Kidney (tissue), 13 donors: ENCODE measurements at regions not wholly inside any gene's neighbourhood (a gene's known extent, or its start where the extent isn't known, plus 50 kb on each side); places are given as distances from the start of the nearest gene placed in this dataset.
"Not testable (repeated sequence)": the region's sequence is repeated elsewhere in the genome, so short reads cannot be mapped to it uniquely, and the experiment has no call there.

Experiments
- DNase-seq, 5 donors: peaks; one replicate each; pipeline ENCODE4 v3.0.0-alpha.2; 2013 to 2020
- FAIRE-seq: peaks from 2 replicates; lab custom pipeline; 2012; peaks lifted over from hg19 to GRCh38; lab: Jason Lieb, UNC
- H3K27ac ChIP-seq, 2 donors: one replicate each; pipeline ENCODE4 v1.7.0; 2013; ENCODE audit warnings: low read depth in 2 of 2, low read length in 2 of 2, inconsistent platforms in 1 of 2
- H3K27me3 ChIP-seq: one replicate; pipeline ENCODE4 v1.7.1; 2013; ENCODE audit warnings: low read length, inconsistent platforms; ENCODE audit not compliant: control insufficient read depth, insufficient read depth
- H3K36me3 ChIP-seq, 3 donors: one replicate each; pipeline versions ENCODE4 v1.7.0 to v1.7.1; 2013; ENCODE audit warnings: low read length in 3 of 3, control low read depth in 1 of 3, inconsistent platforms in 1 of 3; ENCODE audit not compliant: insufficient read depth in 3 of 3, control insufficient read depth in 2 of 3
- H3K4me1 ChIP-seq, 3 donors: one replicate each; pipeline versions ENCODE4 v1.7.0 to v1.7.1; 2013; ENCODE audit warnings: low read length in 3 of 3, inconsistent platforms in 1 of 3, low read depth in 1 of 3; ENCODE audit not compliant: control insufficient read depth in 2 of 3, insufficient read depth in 2 of 3
- H3K4me3 ChIP-seq, 3 donors: one replicate each; pipeline versions ENCODE4 v1.7.0 to v1.8.1; 2013; ENCODE audit warnings: low read length in 3 of 3, control low read depth in 1 of 3, inconsistent platforms in 1 of 3
- H3K9ac ChIP-seq, 3 donors: one replicate each; pipeline versions ENCODE4 v1.7.0 to v1.7.1; 2013; ENCODE audit warnings: low read length in 3 of 3, control low read depth in 1 of 3, inconsistent platforms in 1 of 3
- H3K9me3 ChIP-seq, 3 donors: one replicate each; pipeline versions ENCODE4 v1.7.0 to v1.7.1; 2013; ENCODE audit warnings: low read length in 3 of 3, control low read depth in 1 of 3, inconsistent platforms in 1 of 3; ENCODE audit not compliant: control insufficient read depth in 2 of 3, insufficient read depth in 1 of 3
- intact Hi-C: fragments of 100-400 bp; cut with DNase I; formaldehyde crosslinking; loops from one replicate; pipeline ENCODE4 v1.11.1; 2022
- TF ChIP-seq, protein P1 (sequence below): IDR thresholded peaks from 3 replicates; pipeline ENCODE4 v1.5.1; 2012; ENCODE audit warnings: mild to moderate bottlenecking, moderate library complexity, borderline replicate concordance; ENCODE audit not compliant: insufficient read depth; ENCODE audit errors: extremely low read depth
- donor health status: control.
- donor health status: control.
- donor health status: control.
- donor health status: control.
- donor health status: control.
- donor health status: DM: yes; HTN: yes; CAD: no.
- donor health status: Normal renal cell carcinoma (clear cell type).

DNA sequence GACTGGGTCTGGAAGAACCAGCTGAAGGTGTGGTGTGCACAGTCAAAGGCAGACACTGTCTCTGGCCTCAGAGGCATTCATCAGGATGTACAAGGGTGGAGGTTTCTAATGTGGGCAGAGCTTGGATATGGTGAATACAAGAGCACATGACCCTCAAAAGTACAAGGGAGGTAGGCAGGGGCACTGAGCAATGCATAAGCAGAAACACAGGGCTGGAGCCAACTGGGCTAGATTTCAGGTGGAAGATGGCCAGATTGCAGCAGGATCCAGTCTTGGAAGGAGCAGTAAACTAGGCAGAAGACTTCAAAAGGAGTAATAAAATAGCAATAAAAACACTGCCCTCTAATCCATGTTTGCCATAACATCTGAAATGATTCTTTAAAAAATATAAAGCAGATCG, 417.1 kb downstream of the OLFM4 start:
- Histone ChIP-seq H3K9ac (no peak overlapping the region), H3K27ac (no peak overlapping the region), H3K36me3 (no peaks in the 10 kb centered on the region), H3K27me3 (no peaks in the 10 kb centered on the region), H3K4me3 (no peak overlapping the region), H3K9me3 (no peaks in the 10 kb centered on the region), H3K4me1 (no peaks in the 10 kb centered on the region)
- TF ChIP-seq, protein P1, sequence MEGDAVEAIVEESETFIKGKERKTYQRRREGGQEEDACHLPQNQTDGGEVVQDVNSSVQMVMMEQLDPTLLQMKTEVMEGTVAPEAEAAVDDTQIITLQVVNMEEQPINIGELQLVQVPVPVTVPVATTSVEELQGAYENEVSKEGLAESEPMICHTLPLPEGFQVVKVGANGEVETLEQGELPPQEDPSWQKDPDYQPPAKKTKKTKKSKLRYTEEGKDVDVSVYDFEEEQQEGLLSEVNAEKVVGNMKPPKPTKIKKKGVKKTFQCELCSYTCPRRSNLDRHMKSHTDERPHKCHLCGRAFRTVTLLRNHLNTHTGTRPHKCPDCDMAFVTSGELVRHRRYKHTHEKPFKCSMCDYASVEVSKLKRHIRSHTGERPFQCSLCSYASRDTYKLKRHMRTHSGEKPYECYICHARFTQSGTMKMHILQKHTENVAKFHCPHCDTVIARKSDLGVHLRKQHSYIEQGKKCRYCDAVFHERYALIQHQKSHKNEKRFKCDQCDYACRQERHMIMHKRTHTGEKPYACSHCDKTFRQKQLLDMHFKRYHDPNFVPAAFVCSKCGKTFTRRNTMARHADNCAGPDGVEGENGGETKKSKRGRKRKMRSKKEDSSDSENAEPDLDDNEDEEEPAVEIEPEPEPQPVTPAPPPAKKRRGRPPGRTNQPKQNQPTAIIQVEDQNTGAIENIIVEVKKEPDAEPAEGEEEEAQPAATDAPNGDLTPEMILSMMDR: no peak
- intact Hi-C loops: no loop called here
- FAIRE-seq (no peak), DNase-seq (no peak)

DNA sequence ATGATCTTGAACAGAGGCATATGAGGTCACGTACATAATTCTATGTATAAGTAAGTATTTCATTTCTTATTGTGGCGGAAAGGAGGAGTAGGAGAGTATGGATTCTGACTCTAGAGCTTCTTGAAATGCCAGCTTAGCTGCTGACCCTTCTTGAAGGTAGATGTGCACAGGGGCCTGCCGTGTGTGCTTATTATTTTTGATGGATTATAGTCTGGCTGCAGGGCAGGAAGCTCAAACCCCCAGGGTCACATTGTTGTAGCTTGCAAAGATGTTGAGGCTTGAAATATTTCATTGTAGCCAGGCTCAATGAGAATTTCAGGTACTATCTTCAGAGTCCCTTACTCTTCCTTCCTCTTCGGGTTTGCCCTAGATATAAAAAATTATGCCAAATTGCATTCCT, 418.8 kb downstream of the OLFM4 start:
- FAIRE-seq (no peak), DNase-seq (no peak)
- TF ChIP-seq, protein P1: no peak
- H3K36me3 ChIP-seq: no peaks in the 10 kb centered on the region
- no peaks in the 10 kb centered on the region for H3K4me1 ChIP-seq
- no peaks in the 10 kb centered on the region for H3K9me3 ChIP-seq
- no peak overlapping the region for H3K4me3 ChIP-seq
- no peak overlapping the region for H3K27ac ChIP-seq
- intact Hi-C loops: no loop called here
- H3K9ac ChIP-seq: no peak overlapping the region
- H3K27me3 ChIP-seq: no peaks in the 10 kb centered on the region

DNA sequence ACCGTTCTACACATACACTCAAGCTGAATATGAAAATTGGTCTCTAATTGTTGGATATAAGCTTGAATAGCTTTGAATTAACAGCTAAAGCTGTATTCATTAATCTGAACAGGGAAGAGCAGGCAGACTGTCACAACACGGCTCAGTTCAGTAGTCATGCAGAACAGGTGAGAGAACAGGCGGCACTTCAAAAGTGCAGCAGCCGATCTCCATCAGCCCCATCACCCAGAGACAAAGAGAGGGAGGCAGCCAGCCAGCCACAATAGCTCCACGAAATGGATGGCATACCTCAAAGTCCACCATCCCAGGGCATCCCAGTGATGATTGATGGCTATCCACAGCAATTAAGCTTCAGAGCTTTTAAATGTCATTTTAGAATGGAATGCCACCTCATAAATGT, 419.2 kb downstream of the OLFM4 start:
- Histone ChIP-seq H3K27me3 (no peaks in the 10 kb centered on the region), H3K36me3 (no peaks in the 10 kb centered on the region), H3K27ac (no peak overlapping the region), H3K4me1 (no peaks in the 10 kb centered on the region), H3K9me3 (no peaks in the 10 kb centered on the region), H3K9ac (no peak overlapping the region), H3K4me3 (no peak overlapping the region)
- peak in 4 of 5 donors; percentile 43 to 57 (median 50) for DNase-seq
- TF ChIP-seq, protein P1: no peak
- intact Hi-C loops: no loop called here
- FAIRE-seq: no peak

DNA sequence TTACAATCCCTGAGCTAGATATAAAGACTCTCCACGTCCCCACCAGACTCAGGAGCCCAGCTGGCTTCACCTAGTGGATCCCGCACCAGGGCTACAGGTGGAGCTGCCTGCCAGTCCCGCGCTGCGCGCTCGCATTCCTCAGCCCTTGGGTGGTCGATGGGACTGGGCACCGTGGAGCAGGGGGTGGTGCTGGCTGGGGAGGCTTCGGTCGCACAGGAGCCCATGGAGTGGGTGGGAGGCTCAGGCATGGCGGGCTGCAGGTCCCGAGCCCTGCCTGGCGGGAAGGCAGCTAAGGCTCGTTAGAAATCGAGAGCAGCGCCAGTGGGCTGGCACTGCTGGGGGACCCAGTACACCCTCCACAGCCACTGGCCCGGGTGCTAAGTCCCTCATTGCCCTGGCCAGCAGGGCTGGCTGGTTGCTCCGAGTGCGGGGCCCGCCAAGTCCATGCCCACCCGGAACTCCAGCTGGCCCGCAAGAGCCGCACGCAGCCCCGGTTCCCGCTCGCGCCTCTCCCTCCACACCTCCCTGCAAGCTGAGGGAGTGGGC, 423.7 kb downstream of the OLFM4 start:
- DNase-seq, H3K27ac ChIP-seq, H3K27me3 ChIP-seq, H3K4me1 ChIP-seq, H3K4me3 ChIP-seq, H3K36me3 ChIP-seq, H3K9ac ChIP-seq, FAIRE-seq, intact Hi-C loops, H3K9me3 ChIP-seq: not testable (repeated sequence)
